Uterus (tissue), 3 donors: ENCODE measurements at regions not wholly inside any gene's neighbourhood (a gene's known extent, or its start where the extent isn't known, plus 50 kb on each side); places are given as distances from the start of the nearest gene placed in this dataset.

Experiments used
- DNase-seq, 2 donors: peaks; one replicate each; pipeline ENCODE4 v3.0.0-alpha.2; 2019 to 2020
- H3K27ac ChIP-seq, 2 donors: fragments of 200-600 bp; sonication (generic); 1 replicate in 1 of 2; 2 replicates in 1 of 2; pipeline ENCODE4 v1.5.1; 2016 to 2018
- H3K27me3 ChIP-seq, 2 donors: fragments of 200-600 bp; sonication (generic); one replicate each; pipeline ENCODE4 v1.5.1; 2018 to 2019; ENCODE audit warnings: control low read depth in 1 of 2
- H3K36me3 ChIP-seq, 2 donors: fragments of 200-600 bp; sonication (generic); one replicate each; pipeline ENCODE4 v1.5.1; 2019; ENCODE audit warnings: control low read depth in 1 of 2
- H3K4me1 ChIP-seq, 2 donors: fragments of 200-600 bp; sonication (generic); one replicate each; pipeline ENCODE4 v1.5.1; 2018 to 2019; ENCODE audit warnings: control low read depth in 1 of 2
- H3K4me3 ChIP-seq, 2 donors: fragments of 200-600 bp; sonication (generic); 1 replicate in 1 of 2; 2 replicates in 1 of 2; pipeline ENCODE4 v1.5.1; 2018 to 2019; ENCODE audit warnings: mild to moderate bottlenecking in 1 of 2
- H3K9me3 ChIP-seq, 2 donors: fragments of 200-600 bp; sonication (generic); one replicate each; pipeline ENCODE4 v1.5.1; 2019; ENCODE audit warnings: control low read depth in 1 of 2
- POLR2A ChIP-seq, 2 donors: fragments of 450-650 bp; IDR thresholded peaks; one replicate each; pipeline ENCODE4 v1.6.1; 2016; ENCODE audit warnings: antibody characterized with exemption in 2 of 2, mild to moderate bottlenecking in 1 of 2, moderate library complexity in 1 of 2
- intact Hi-C: fragments of 100-400 bp; cut with DNase I; formaldehyde crosslinking; loops from one replicate; pipeline ENCODE4 v1.15.1; 2023; ENCODE audit warnings: low total_unique reads
- TF ChIP-seq, protein P1 (sequence below), 4 experiments: fragments of 200-600 bp in 2 of 4; fragments of 450-650 bp in 2 of 4; sonication (generic) in 2 of 4; IDR thresholded peaks; one replicate each; pipeline ENCODE4 v1.5.1; 2016 to 2019; ENCODE audit warnings: antibody characterized with exemption in 4 of 4, mild to moderate bottlenecking in 2 of 4, moderate library complexity in 1 of 4
- donor health status: DM: yes; HTN: yes; CAD: no.

DNA sequence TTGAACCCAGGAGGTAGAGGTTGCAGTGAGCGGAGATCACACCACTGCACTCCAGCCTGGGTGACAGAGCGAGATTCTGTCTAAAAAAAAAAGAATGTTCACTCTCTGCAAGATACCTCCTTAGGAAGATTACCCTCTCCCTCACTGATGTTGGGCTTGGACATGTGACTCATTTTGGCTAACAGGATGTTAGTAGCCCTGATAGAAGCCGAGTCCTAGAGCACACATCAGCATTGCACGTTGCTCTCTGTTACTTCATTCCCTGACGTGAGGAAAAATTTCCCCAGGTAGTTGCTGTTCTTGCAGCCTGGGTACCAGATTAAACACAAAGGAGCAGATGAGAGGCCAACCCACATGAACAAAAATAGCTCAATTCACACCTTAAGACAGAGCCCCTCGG is 78.1 kb upstream of the PRICKLE2 start:
- H3K9me3 ChIP-seq, result no peaks in the 10 kb centered on the region
- H3K27me3 ChIP-seq, result no peaks in the 10 kb centered on the region
- intact Hi-C loops, result no loop called here
- no peak for DNase-seq
- H3K4me1 ChIP-seq, result no peaks in the 10 kb centered on the region
- H3K4me3 ChIP-seq, result no peak overlapping the region
- H3K27ac ChIP-seq, result no peak overlapping the region
- no peak for TF ChIP-seq POLR2A (IDR thresholded peaks at IDR 0.05)
- TF ChIP-seq, protein P1, sequence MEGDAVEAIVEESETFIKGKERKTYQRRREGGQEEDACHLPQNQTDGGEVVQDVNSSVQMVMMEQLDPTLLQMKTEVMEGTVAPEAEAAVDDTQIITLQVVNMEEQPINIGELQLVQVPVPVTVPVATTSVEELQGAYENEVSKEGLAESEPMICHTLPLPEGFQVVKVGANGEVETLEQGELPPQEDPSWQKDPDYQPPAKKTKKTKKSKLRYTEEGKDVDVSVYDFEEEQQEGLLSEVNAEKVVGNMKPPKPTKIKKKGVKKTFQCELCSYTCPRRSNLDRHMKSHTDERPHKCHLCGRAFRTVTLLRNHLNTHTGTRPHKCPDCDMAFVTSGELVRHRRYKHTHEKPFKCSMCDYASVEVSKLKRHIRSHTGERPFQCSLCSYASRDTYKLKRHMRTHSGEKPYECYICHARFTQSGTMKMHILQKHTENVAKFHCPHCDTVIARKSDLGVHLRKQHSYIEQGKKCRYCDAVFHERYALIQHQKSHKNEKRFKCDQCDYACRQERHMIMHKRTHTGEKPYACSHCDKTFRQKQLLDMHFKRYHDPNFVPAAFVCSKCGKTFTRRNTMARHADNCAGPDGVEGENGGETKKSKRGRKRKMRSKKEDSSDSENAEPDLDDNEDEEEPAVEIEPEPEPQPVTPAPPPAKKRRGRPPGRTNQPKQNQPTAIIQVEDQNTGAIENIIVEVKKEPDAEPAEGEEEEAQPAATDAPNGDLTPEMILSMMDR (IDR thresholded peaks at IDR 0.05), result no peak
- no peaks in the 10 kb centered on the region for H3K36me3 ChIP-seq

DNA sequence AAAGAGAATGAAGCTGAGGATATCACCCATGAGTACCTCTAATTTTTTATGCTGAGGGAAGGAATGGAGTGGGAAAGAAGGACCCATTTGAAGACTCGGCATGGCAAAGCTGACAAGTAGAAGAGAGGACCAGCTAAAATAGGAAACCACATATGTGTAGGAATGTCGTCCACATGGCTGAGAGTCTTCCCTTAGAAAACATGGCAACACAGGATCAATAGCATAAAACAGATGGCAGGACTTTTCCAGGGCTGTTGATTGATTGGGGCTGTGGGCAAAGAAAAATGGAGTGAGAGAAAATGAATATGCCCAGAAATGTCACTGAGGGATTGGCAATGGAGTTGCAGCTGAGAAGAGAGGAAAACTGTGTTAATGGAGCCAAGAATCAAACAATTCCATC is 76.2 kb upstream of the PRICKLE2 start:
- H3K4me1 ChIP-seq, result no peaks in the 10 kb centered on the region
- no peaks in the 10 kb centered on the region for H3K9me3 ChIP-seq
- TF ChIP-seq, protein P1 (IDR thresholded peaks at IDR 0.05), result no peak
- no peak for TF ChIP-seq POLR2A (IDR thresholded peaks at IDR 0.05)
- H3K27ac ChIP-seq, result no peak overlapping the region
- intact Hi-C loops, result no loop called here
- no peak overlapping the region for H3K4me3 ChIP-seq
- no peaks in the 10 kb centered on the region for H3K27me3 ChIP-seq
- no peak for DNase-seq
- no peaks in the 10 kb centered on the region for H3K36me3 ChIP-seq

- H3K4me1 ChIP-seq, result no peaks in the 10 kb centered on the region
- H3K4me3 ChIP-seq, result no peak overlapping the region
Measured at GRCh38 chr3:64300790-64301423, 75.6 kb upstream of the PRICKLE2 start.

DNA sequence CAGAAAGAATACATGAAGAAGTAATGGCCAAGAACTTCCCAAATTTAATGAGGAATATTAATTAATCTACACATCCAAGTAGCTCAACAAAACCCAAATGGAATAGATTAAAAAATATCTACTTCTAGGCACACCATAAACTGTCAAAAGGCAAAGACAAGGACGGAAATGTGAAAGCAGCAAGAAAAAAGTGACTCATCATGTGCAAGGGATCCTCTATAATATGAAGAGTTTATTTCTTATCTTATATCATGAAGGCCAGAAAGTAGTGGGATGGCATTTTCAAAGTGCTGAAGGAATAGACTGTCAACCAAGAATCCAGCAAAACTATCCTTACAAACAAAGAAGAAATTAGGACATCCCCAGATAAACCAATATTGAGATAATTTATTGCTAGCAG is 73.9 kb upstream of the PRICKLE2 start:
- Histone ChIP-seq H3K4me3 (no peak overlapping the region), H3K27ac (no peak overlapping the region), H3K9me3 (no peaks in the 10 kb centered on the region), H3K4me1 (no peaks in the 10 kb centered on the region), H3K36me3 (no peaks in the 10 kb centered on the region), H3K27me3 (no peaks in the 10 kb centered on the region)
- intact Hi-C loops, result no loop called here
- DNase-seq, result no peak
- no peak for TF ChIP-seq POLR2A (IDR thresholded peaks at IDR 0.05)
- TF ChIP-seq, protein P1 (IDR thresholded peaks at IDR 0.05), result no peak

More at GRCh38 chr3:64300790-64301423, 75.6 kb upstream of the PRICKLE2 start:
- Histone ChIP-seq H3K36me3 (no peaks in the 10 kb centered on the region), H3K27me3 (no peaks in the 10 kb centered on the region), H3K27ac (no peak overlapping the region), H3K9me3 (no peaks in the 10 kb centered on the region)
- DNase-seq, result no peak
- intact Hi-C loops, result no loop called here
- no peak for TF ChIP-seq POLR2A (IDR thresholded peaks at IDR 0.05)
- TF ChIP-seq, protein P1 (IDR thresholded peaks at IDR 0.05), result no peak

DNA sequence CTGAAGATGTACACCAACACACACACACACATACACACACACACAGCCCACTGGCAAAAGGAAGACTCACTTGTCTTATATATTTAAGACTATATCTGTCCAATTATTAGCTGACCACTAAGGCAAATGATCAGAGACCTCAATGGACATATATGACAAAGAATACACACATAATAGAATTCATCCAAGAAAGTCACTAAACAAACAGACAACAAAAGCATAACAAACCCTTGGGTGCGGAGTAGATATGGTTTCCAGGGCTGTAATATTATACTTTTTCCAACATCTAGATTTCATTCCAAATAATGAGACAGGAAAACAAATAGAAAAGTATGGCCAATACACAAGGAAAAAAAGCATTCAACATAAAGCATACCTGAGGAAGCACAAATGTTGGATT is 72.3 kb upstream of the PRICKLE2 start:
- intact Hi-C loops, result no loop called here
- TF ChIP-seq, protein P1 (IDR thresholded peaks at IDR 0.05), result no peak
- no peak for TF ChIP-seq POLR2A (IDR thresholded peaks at IDR 0.05)
- H3K36me3 ChIP-seq, result no peaks in the 10 kb centered on the region

More for the DNA sequence above, 72.3 kb upstream of the PRICKLE2 start:
- no peak overlapping the region for H3K27ac ChIP-seq
- no peaks in the 10 kb centered on the region for H3K9me3 ChIP-seq
- no peaks in the 10 kb centered on the region for H3K27me3 ChIP-seq
- DNase-seq, result no peak
- H3K4me3 ChIP-seq, result no peak overlapping the region
- no peaks in the 10 kb centered on the region for H3K4me1 ChIP-seq
